ENCODE measurements at regions not wholly inside any gene's neighbourhood (a gene's known extent, or its start where the extent isn't known, plus 50 kb on each side); places are given as distances from the start of the nearest gene placed in this dataset.

- no peak for DNase-seq (ENCODE audit: low read depth)
- H3K4me3 ChIP-seq (ENCODE audit: control insufficient read depth, low read depth, low read length) = no peak overlapping the region
- no peak for TF ChIP-seq CTCF (conservative IDR thresholded peaks at IDR 0.05; ENCODE audit: control insufficient read depth, insufficient read depth, low read depth, low read length)
These were observed 423.6 kb upstream of the POU3F3 start for GRCh38 chr2:104430359-104430740.

GRCh38 chr2:104430852-104431251 lies 423.1 kb upstream of the POU3F3 start:
- no peak for DNase-seq (ENCODE audit: low read depth)

GRCh38 chr2:104431701-104432121 lies 422.2 kb upstream of the POU3F3 start:
- DNase-seq (ENCODE audit: low read depth) = no peak
- no peak overlapping the region for H3K4me3 ChIP-seq (ENCODE audit: control insufficient read depth, low read depth, low read length)
- no peak for TF ChIP-seq CTCF (conservative IDR thresholded peaks at IDR 0.05; ENCODE audit: control insufficient read depth, insufficient read depth, low read depth, low read length)

More at GRCh38 chr2:104430852-104431251, 423.1 kb upstream of the POU3F3 start:
- no peak for TF ChIP-seq CTCF (conservative IDR thresholded peaks at IDR 0.05; ENCODE audit: control insufficient read depth, insufficient read depth, low read depth, low read length)
- no peak overlapping the region for H3K4me3 ChIP-seq (ENCODE audit: control insufficient read depth, low read depth, low read length)

GRCh38 chr2:104432401-104432800 lies 421.5 kb upstream of the POU3F3 start:
- DNase-seq (ENCODE audit: low read depth) = no peak
- TF ChIP-seq CTCF (conservative IDR thresholded peaks at IDR 0.05; ENCODE audit: control insufficient read depth, insufficient read depth, low read depth, low read length) = no peak
- H3K4me3 ChIP-seq (ENCODE audit: control insufficient read depth, low read depth, low read length) = no peak overlapping the region

GRCh38 chr2:104432991-104433390 lies 420.9 kb upstream of the POU3F3 start:
- no peak overlapping the region for H3K4me3 ChIP-seq (ENCODE audit: control insufficient read depth, low read depth, low read length)
- DNase-seq (ENCODE audit: low read depth) = no peak
- no peak for TF ChIP-seq CTCF (conservative IDR thresholded peaks at IDR 0.05; ENCODE audit: control insufficient read depth, insufficient read depth, low read depth, low read length)

- no peak for DNase-seq (ENCODE audit: low read depth)
- no peak overlapping the region for H3K4me3 ChIP-seq (ENCODE audit: control insufficient read depth, low read depth, low read length)
These were observed 420.3 kb upstream of the POU3F3 start for GRCh38 chr2:104433657-104434056.

More at GRCh38 chr2:104433657-104434056, 420.3 kb upstream of the POU3F3 start:
- TF ChIP-seq CTCF (conservative IDR thresholded peaks at IDR 0.05; ENCODE audit: control insufficient read depth, insufficient read depth, low read depth, low read length) = no peak
